GM18868 (cell line): ENCODE measurements at regions not wholly inside any gene's neighbourhood (a gene's known extent, or its start where the extent isn't known, plus 50 kb on each side); places are given as distances from the start of the nearest gene placed in this dataset.
A peak's percentile ranks its signal among the peaks of the same experiment; 100 is the strongest.

ENCODE experiments used
- ATAC-seq: cut with Tn5 transposase; IDR thresholded peaks from one replicate; pipeline ENCODE4 v1.9.1; 2021; ENCODE audit warnings: mild to moderate bottlenecking, moderate library complexity; ENCODE audit not compliant: unreplicated experiment

GRCh38 chr10:4102802-4103344 is 317.9 kb upstream of the KLF6 start:
- ATAC-seq = no peak

- ATAC-seq = peak; percentile 76
Measured at GRCh38 chr10:4101918-4102654, 317.1 kb upstream of the KLF6 start.

- ATAC-seq = no peak
Measured at GRCh38 chr10:4100380-4100779, 315.4 kb upstream of the KLF6 start.

GRCh38 chr10:4099202-4099601 is 314.2 kb upstream of the KLF6 start:
- ATAC-seq = no peak

- ATAC-seq = no peak
Measured at GRCh38 chr10:4095166-4095917, 310.3 kb upstream of the KLF6 start.

- no peak for ATAC-seq
Measured at GRCh38 chr10:4094751-4095150, 309.7 kb upstream of the KLF6 start.

GRCh38 chr10:4093438-4093837 is 308.4 kb upstream of the KLF6 start:
- no peak for ATAC-seq

- no peak for ATAC-seq
Measured at GRCh38 chr10:4088354-4089066, 303.5 kb upstream of the KLF6 start.

- ATAC-seq = no peak
Measured at GRCh38 chr10:4086131-4086898, 301.3 kb upstream of the KLF6 start.

- ATAC-seq = no peak
Measured at GRCh38 chr10:4083509-4084003, 298.5 kb upstream of the KLF6 start.

- no peak for ATAC-seq
Measured at GRCh38 chr10:4082861-4083260, 297.9 kb upstream of the KLF6 start.

GRCh38 chr10:4081685-4082111 is 296.7 kb upstream of the KLF6 start:
- no peak for ATAC-seq

- no peak for ATAC-seq
Measured at GRCh38 chr10:4080225-4080805, 295.3 kb upstream of the KLF6 start.

- ATAC-seq = no peak
Measured at GRCh38 chr10:4079803-4080202, 294.8 kb upstream of the KLF6 start.

GRCh38 chr10:4077804-4078203 is 292.8 kb upstream of the KLF6 start:
- no peak for ATAC-seq

- no peak for ATAC-seq
Measured at GRCh38 chr10:4076983-4077382, 292.0 kb upstream of the KLF6 start.

- no peak for ATAC-seq
Measured at GRCh38 chr10:4075443-4075842, 290.4 kb upstream of the KLF6 start.

GRCh38 chr10:4074545-4075407 is 289.8 kb upstream of the KLF6 start:
- ATAC-seq = no peak

- no peak for ATAC-seq
Measured at GRCh38 chr10:4073912-4074311, 288.9 kb upstream of the KLF6 start.
